ENCODE measurements at regions not wholly inside any gene's neighbourhood (a gene's known extent, or its start where the extent isn't known, plus 50 kb on each side); places are given as distances from the start of the nearest gene placed in this dataset.

DNA sequence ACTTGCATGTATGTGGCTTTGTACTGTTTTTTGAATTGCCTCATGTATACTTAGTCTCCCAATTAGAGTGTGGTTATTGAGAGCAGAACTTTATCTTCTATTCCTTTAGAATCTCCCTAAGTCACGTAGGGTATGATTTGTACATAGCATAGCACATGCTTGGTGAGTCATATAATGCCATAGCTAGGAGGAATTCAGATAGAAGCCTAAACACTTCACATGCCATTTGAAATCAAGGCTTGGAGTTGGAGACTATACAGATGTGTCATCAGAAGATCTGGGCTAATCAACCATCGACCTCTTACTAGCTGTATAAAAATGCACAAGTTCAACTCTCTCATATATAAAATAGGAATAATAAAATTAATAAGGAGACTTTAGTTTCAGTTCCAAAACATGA is 222.6 kb upstream of the ST6GAL2 start:
- H3K27ac ChIP-seq: no peak overlapping the region
- intact Hi-C loops (cut with DNase I; ENCODE audit: low total_unique reads): no loop called here
- TF ChIP-seq POLR2A (IDR thresholded peaks at IDR 0.05): no peak
- TF ChIP-seq, protein P1, sequence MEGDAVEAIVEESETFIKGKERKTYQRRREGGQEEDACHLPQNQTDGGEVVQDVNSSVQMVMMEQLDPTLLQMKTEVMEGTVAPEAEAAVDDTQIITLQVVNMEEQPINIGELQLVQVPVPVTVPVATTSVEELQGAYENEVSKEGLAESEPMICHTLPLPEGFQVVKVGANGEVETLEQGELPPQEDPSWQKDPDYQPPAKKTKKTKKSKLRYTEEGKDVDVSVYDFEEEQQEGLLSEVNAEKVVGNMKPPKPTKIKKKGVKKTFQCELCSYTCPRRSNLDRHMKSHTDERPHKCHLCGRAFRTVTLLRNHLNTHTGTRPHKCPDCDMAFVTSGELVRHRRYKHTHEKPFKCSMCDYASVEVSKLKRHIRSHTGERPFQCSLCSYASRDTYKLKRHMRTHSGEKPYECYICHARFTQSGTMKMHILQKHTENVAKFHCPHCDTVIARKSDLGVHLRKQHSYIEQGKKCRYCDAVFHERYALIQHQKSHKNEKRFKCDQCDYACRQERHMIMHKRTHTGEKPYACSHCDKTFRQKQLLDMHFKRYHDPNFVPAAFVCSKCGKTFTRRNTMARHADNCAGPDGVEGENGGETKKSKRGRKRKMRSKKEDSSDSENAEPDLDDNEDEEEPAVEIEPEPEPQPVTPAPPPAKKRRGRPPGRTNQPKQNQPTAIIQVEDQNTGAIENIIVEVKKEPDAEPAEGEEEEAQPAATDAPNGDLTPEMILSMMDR (IDR thresholded peaks at IDR 0.05): no peak
- no peaks in the 10 kb centered on the region for H3K9me3 ChIP-seq
- H3K4me3 ChIP-seq: no peak overlapping the region
- no peaks in the 10 kb centered on the region for H3K36me3 ChIP-seq
- no peak for DNase-seq
- no peaks in the 10 kb centered on the region for H3K4me1 ChIP-seq
- H3K27me3 ChIP-seq: no peaks in the 10 kb centered on the region

- no peak overlapping the region for H3K27ac ChIP-seq
- H3K9me3 ChIP-seq: no peaks in the 10 kb centered on the region
- no peaks in the 10 kb centered on the region for H3K27me3 ChIP-seq
- no peak overlapping the region for H3K4me3 ChIP-seq
- no peaks in the 10 kb centered on the region for H3K4me1 ChIP-seq
- no peak for TF ChIP-seq POLR2A (IDR thresholded peaks at IDR 0.05)
- TF ChIP-seq, protein P1 (IDR thresholded peaks at IDR 0.05): no peak
- no peak for DNase-seq
- H3K36me3 ChIP-seq: no peaks in the 10 kb centered on the region
- intact Hi-C loops (cut with DNase I; ENCODE audit: low total_unique reads): no loop called here
Observed at GRCh38 chr2:107111623-107112022, 225.7 kb upstream of the ST6GAL2 start.

DNA sequence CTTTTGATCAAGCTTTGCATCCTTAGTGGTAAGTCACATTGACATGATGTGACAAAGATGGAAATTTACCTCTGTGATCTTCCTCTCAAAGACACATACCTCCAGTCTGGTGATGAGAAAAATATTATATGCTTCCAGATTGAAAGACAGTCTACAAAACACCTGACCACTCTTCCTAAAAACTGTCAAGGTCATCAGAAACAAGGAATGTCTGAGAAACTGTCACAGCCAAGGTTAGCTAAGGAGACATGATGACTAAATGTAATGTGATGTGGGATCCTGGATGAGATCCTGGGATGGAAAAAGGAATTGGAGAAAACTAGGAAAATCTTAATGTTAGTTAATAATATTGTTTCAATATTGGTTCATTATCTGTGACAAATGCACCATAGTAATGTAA is 226.6 kb upstream of the ST6GAL2 start:
- Histone ChIP-seq H3K4me1 (no peaks in the 10 kb centered on the region), H3K27ac (no peak overlapping the region), H3K27me3 (no peaks in the 10 kb centered on the region), H3K36me3 (no peaks in the 10 kb centered on the region), H3K4me3 (no peak overlapping the region), H3K9me3 (no peaks in the 10 kb centered on the region)
- intact Hi-C loops (cut with DNase I; ENCODE audit: low total_unique reads): no loop called here
- DNase-seq: no peak
- no peak for TF ChIP-seq POLR2A (IDR thresholded peaks at IDR 0.05)
- TF ChIP-seq, protein P1 (IDR thresholded peaks at IDR 0.05): no peak

DNA sequence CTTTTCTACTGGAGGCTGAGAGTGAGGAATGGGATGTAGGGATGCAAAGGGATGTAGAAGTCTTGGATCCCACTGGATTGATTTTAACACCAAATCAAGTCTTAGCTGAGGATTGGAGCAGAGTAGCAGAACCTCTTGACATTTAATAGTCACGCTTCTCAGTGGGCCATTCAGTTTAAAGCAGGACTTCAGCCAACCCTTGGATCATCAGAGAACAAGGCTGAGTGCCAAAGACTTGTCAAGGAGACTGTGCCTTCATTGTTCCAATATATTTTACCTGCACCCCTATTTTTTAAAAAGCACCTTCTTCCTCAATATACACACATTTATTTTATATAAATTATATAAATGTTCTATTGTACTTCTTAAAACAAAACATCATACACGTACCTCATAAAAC is 242.4 kb upstream of the ST6GAL2 start:
- Histone ChIP-seq H3K27me3 (no peaks in the 10 kb centered on the region), H3K9me3 (no peaks in the 10 kb centered on the region), H3K4me3 (no peak overlapping the region), H3K36me3 (no peaks in the 10 kb centered on the region), H3K27ac (no peak overlapping the region), H3K4me1 (no peaks in the 10 kb centered on the region)
- no peak for DNase-seq
- intact Hi-C loops (cut with DNase I; ENCODE audit: low total_unique reads): no loop called here
- no peak for TF ChIP-seq POLR2A (IDR thresholded peaks at IDR 0.05)
- TF ChIP-seq, protein P1 (IDR thresholded peaks at IDR 0.05): no peak

DNA sequence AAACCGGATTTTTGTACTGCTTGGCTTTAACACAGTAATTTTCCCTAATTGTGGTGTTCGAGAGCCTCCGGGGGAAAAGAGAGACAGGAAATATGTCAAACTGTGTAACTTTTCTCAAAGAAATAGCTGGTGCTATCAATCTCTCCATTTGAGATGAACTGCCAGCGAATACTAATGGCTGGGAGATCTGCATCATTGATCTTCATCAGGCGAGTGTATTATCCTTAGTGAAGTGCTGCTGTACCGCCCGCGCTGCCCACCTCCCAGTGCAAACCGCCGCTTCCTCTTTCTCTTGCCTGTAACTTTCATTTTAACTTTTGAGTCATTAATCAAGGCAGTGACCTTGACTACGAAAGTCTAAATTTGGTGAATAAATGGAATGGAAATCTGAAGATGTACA is 246.1 kb upstream of the ST6GAL2 start:
- no peak for TF ChIP-seq POLR2A (IDR thresholded peaks at IDR 0.05)
- TF ChIP-seq, protein P1 (IDR thresholded peaks at IDR 0.05): no peak
- H3K27me3 ChIP-seq: no peaks in the 10 kb centered on the region
- no peak overlapping the region for H3K4me3 ChIP-seq
- H3K36me3 ChIP-seq: no peaks in the 10 kb centered on the region
- DNase-seq: no peak
- intact Hi-C loops (cut with DNase I; ENCODE audit: low total_unique reads): no loop called here
- no peaks in the 10 kb centered on the region for H3K9me3 ChIP-seq
- no peak overlapping the region for H3K27ac ChIP-seq
- H3K4me1 ChIP-seq: no peaks in the 10 kb centered on the region

Data from uterus (tissue), 3 donors.